Endothelial cell (in vitro differentiated cells): ENCODE measurements at regions not wholly inside any gene's neighbourhood (a gene's known extent, or its start where the extent isn't known, plus 50 kb on each side); places are given as distances from the start of the nearest gene placed in this dataset.
A peak's percentile ranks its signal among the peaks of the same experiment; 100 is the strongest.

Experiments
- DNase-seq: peaks from one replicate; pipeline ENCODE4 v3.0.0; 2021; ENCODE audit warnings: low spot score
- H3K27ac Mint-ChIP-seq: one replicate; pipeline ENCODE4 v1.8.0; 2021; ENCODE audit warnings: mixed read lengths, inconsistent platforms; ENCODE audit not compliant: unreplicated experiment
- H3K27me3 Mint-ChIP-seq: one replicate; pipeline ENCODE4 v1.8.0; 2021; ENCODE audit warnings: mild to moderate bottlenecking, moderate library complexity, mixed read lengths, inconsistent platforms; ENCODE audit not compliant: unreplicated experiment
- H3K36me3 Mint-ChIP-seq: one replicate; pipeline ENCODE4 v1.8.0; 2021; ENCODE audit warnings: mild to moderate bottlenecking, low read depth, mixed read lengths, inconsistent platforms; ENCODE audit not compliant: unreplicated experiment
- H3K4me1 Mint-ChIP-seq: one replicate; pipeline ENCODE4 v1.8.0; 2021; ENCODE audit warnings: mild to moderate bottlenecking, mixed read lengths, inconsistent platforms; ENCODE audit not compliant: unreplicated experiment
- H3K4me3 Mint-ChIP-seq: one replicate; pipeline ENCODE4 v1.8.0; 2021; ENCODE audit warnings: mild to moderate bottlenecking, mixed read lengths, inconsistent platforms; ENCODE audit not compliant: unreplicated experiment
- H3K9me3 Mint-ChIP-seq: one replicate; pipeline ENCODE4 v1.8.0; 2021; ENCODE audit warnings: mixed read lengths, inconsistent platforms; ENCODE audit not compliant: unreplicated experiment
- TF ChIP-seq, protein P1 (sequence below): fragments of 200-600 bp; sonication (generic); IDR thresholded peaks from one replicate; pipeline ENCODE4 v1.5.0; 2021; ENCODE audit warnings: antibody characterized with exemption; ENCODE audit not compliant: unreplicated experiment

DNA sequence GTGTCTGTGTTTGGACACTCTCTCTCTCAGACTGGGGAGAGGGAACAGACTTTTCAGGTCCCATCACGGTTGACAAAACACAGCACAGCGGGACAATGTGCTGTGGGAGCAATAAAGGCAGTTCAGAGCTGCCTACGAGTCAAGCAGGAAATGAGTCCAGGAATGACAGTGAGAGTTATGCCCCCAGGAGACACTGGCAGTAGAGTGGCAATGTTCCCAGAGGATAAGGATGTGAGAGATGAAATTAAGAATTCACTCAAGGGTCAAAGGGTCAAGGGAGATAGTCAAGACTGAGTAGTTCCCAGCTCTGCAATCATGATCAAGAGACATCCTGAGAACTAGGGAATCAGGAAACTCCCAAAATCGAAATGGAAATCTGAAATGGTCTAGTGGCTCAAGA lies 156.1 kb downstream of the LURAP1L start:
- H3K4me3 Mint-ChIP-seq, result no peak overlapping the region

DNA sequence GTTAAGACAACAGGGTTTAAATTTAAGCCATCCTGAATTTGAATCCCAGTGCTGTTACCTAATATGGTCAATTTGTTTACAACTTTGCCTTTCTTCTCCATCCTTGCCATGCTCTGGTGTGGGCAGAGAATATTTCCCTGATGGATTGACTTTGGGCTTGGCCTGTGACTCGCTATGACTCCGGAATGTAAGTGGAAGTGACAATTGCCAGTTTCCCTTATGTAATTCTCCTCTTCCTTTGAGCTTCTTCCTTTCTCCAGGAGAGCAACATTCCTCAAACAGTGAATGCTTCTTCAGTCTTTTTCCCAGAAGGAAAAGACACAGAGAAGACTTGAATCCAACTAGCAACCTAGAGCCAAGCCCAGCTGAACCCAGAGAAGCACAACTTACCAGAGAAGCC lies 159.1 kb downstream of the LURAP1L start:
- peak; percentile 14 for DNase-seq
- no peak overlapping the region for H3K4me3 Mint-ChIP-seq
- peak overlapping the region; percentile 82 for H3K27ac Mint-ChIP-seq
- H3K27me3 Mint-ChIP-seq, result no peaks in the 10 kb centered on the region
- TF ChIP-seq, protein P1, sequence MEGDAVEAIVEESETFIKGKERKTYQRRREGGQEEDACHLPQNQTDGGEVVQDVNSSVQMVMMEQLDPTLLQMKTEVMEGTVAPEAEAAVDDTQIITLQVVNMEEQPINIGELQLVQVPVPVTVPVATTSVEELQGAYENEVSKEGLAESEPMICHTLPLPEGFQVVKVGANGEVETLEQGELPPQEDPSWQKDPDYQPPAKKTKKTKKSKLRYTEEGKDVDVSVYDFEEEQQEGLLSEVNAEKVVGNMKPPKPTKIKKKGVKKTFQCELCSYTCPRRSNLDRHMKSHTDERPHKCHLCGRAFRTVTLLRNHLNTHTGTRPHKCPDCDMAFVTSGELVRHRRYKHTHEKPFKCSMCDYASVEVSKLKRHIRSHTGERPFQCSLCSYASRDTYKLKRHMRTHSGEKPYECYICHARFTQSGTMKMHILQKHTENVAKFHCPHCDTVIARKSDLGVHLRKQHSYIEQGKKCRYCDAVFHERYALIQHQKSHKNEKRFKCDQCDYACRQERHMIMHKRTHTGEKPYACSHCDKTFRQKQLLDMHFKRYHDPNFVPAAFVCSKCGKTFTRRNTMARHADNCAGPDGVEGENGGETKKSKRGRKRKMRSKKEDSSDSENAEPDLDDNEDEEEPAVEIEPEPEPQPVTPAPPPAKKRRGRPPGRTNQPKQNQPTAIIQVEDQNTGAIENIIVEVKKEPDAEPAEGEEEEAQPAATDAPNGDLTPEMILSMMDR, result no peak
- no peaks in the 10 kb centered on the region for H3K9me3 Mint-ChIP-seq
- H3K4me1 Mint-ChIP-seq, result peaks cover 25% of the 10 kb centered on the region
- no peaks in the 10 kb centered on the region for H3K36me3 Mint-ChIP-seq

More for the DNA sequence above, 156.1 kb downstream of the LURAP1L start:
- H3K9me3 Mint-ChIP-seq, result no peaks in the 10 kb centered on the region
- no peak overlapping the region for H3K27ac Mint-ChIP-seq
- peaks cover 1% of the 10 kb centered on the region for H3K27me3 Mint-ChIP-seq
- H3K36me3 Mint-ChIP-seq, result no peaks in the 10 kb centered on the region
- no peak for DNase-seq
- TF ChIP-seq, protein P1, result no peak
- peaks cover 28% of the 10 kb centered on the region for H3K4me1 Mint-ChIP-seq

DNA sequence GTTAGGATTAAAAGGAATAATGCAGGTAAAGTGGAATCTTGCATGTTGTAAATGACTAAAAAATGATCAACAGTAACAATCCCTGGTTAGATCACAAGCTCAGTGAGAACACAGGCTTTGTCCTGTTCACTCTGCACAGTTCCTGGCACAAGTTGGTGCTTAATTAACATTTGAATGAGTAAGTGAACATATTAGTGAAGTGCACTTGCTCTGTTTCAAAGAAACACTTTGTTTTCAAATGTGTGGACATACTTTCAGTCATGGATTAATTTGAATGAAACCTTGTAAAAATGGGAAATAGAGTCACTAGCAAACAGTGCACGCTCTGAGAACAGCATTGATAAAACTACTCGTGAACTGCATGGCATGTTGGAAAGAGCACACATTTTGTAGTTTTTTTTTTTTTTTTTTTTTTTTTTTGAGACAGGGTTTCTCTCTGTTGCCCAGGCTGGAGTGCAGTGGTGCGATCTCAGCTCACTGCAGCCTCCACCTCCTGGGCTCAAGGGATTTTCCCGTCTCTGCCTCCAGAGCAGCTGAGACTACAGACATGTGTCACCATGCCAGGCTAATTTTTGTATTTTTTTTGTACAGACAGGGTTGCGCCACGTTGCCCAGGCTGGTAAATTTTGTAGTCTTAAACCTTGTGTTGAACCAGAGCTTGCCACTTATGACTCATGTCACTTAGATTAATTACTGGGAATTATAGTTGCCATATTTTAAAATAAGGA lies 159.9 kb downstream of the LURAP1L start:
- H3K4me3 Mint-ChIP-seq, result no peak overlapping the region
- no peaks in the 10 kb centered on the region for H3K27me3 Mint-ChIP-seq
- no peaks in the 10 kb centered on the region for H3K9me3 Mint-ChIP-seq
- TF ChIP-seq, protein P1, result no peak
- DNase-seq, result no peak
- H3K36me3 Mint-ChIP-seq, result no peaks in the 10 kb centered on the region
- peaks cover 25% of the 10 kb centered on the region for H3K4me1 Mint-ChIP-seq
- H3K27ac Mint-ChIP-seq, result no peak overlapping the region

DNA sequence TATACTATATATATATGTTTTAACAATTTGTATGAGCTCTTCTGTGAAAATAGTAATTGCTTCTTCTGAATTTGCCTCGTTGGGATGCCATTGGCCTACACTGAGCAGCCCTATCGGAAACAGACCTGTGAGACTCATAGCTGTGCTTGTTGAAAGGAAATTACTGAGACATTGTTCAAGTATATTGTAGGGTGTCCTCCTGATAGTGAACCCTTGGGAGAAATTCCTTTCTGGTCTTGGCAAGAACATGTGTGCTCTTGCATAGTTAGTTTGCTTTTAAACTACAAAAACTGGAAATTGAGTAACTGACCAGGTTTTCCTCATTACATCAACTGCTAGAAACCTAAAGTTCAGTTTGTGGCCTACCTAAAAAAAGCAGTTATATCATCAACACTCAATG lies 160.9 kb downstream of the LURAP1L start:
- DNase-seq, result no peak
- no peaks in the 10 kb centered on the region for H3K9me3 Mint-ChIP-seq
- H3K27me3 Mint-ChIP-seq, result no peaks in the 10 kb centered on the region
- TF ChIP-seq, protein P1, result no peak
- no peaks in the 10 kb centered on the region for H3K36me3 Mint-ChIP-seq
- peaks cover 23% of the 10 kb centered on the region for H3K4me1 Mint-ChIP-seq
- H3K4me3 Mint-ChIP-seq, result no peak overlapping the region
- no peak overlapping the region for H3K27ac Mint-ChIP-seq

DNA sequence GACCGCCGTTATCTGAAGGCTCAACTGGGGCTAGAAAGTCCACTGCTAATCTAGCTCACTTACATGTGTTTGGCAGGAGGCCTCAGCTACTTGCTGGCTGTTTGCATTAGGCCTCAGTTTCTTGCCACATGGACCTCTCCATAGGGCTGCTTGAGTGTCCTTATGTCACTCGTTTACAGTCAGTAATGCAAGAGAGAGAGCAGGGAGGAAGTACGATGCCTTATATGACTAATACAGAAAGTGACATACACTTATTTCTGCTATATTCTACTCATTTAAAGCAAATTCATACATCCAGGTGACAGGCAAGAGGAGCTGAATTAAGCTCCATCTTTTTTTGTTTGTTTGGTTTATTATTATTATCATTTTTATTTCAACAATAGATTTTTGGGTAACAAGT lies 179.6 kb downstream of the LURAP1L start:
- H3K4me1 Mint-ChIP-seq, result peaks cover 6% of the 10 kb centered on the region
- peaks cover 8% of the 10 kb centered on the region for H3K36me3 Mint-ChIP-seq
- peaks cover 4% of the 10 kb centered on the region for H3K27me3 Mint-ChIP-seq
- peaks cover 7% of the 10 kb centered on the region for H3K9me3 Mint-ChIP-seq
- H3K4me3 Mint-ChIP-seq, result no peak overlapping the region
- no peak overlapping the region for H3K27ac Mint-ChIP-seq
- no peak for DNase-seq
- TF ChIP-seq, protein P1, result no peak
